Keratinocyte (primary cell): ENCODE measurements at regions not wholly inside any gene's neighbourhood (a gene's known extent, or its start where the extent isn't known, plus 50 kb on each side); places are given as distances from the start of the nearest gene placed in this dataset.

ENCODE experiments used
- DNase-seq: peaks from one replicate; pipeline ENCODE4 v3.0.0-alpha.2; 2011; ENCODE audit warnings: low read depth, missing footprints, low spot score
- FAIRE-seq: peaks from 2 replicates; lab custom pipeline; 2011; peaks lifted over from hg19 to GRCh38; lab: Jason Lieb, UNC
- H2AFZ ChIP-seq: 2 replicates; pipeline ENCODE4 v1.6.0; 2012; ENCODE audit warnings: low read length, control low read depth, inconsistent platforms; ENCODE audit not compliant: control insufficient read depth
- H3K27ac ChIP-seq: 2 replicates; pipeline ENCODE4 v1.5.1; 2011; ENCODE audit warnings: low read length; ENCODE audit not compliant: control insufficient read depth, insufficient read depth
- H3K27me3 ChIP-seq: 3 replicates; pipeline ENCODE4 v1.6.0; 2011; ENCODE audit warnings: low read length; ENCODE audit not compliant: control insufficient read depth, insufficient read depth; ENCODE audit errors: extremely low read depth
- H3K36me3 ChIP-seq, 2 experiments: 2 replicates in 1 of 2; 3 replicates in 1 of 2; pipeline ENCODE4 v1.5.1; 2011; ENCODE audit warnings: low read length in 2 of 2, mild to moderate bottlenecking in 1 of 2; ENCODE audit not compliant: control insufficient read depth in 2 of 2, insufficient read depth in 2 of 2; ENCODE audit errors: extremely low read depth in 1 of 2
- H3K4me1 ChIP-seq: 3 replicates; pipeline ENCODE4 v1.5.1; 2011; ENCODE audit warnings: low read length; ENCODE audit not compliant: control insufficient read depth, insufficient read depth; ENCODE audit errors: extremely low read depth
- H3K4me2 ChIP-seq: 3 replicates; pipeline ENCODE4 v1.6.0; 2011; ENCODE audit warnings: low read depth, low read length; ENCODE audit not compliant: control insufficient read depth, insufficient read depth; ENCODE audit errors: extremely low read depth
- H3K4me3 ChIP-seq, 3 experiments: fragments of 200-600 bp in 1 of 3; sonication (generic) in 1 of 3; 2 replicates in 2 of 3; 3 replicates in 1 of 3; pipeline ENCODE4 v1.5.1; 2011 to 2016; ENCODE audit warnings: low read length in 3 of 3, mild to moderate bottlenecking in 3 of 3, control low read depth in 2 of 3, inconsistent platforms in 1 of 3, low read depth in 1 of 3, mixed read lengths in 1 of 3, mixed run types in 1 of 3, moderate library complexity in 1 of 3; ENCODE audit not compliant: control insufficient read depth in 2 of 3, insufficient read depth in 2 of 3; ENCODE audit errors: extremely low read depth in 1 of 3
- H3K79me2 ChIP-seq: 2 replicates; pipeline ENCODE4 v1.6.0; 2012; ENCODE audit warnings: low read length; ENCODE audit not compliant: control insufficient read depth, insufficient read depth
- H3K9ac ChIP-seq: 3 replicates; pipeline ENCODE4 v1.6.0; 2011; ENCODE audit warnings: low read length; ENCODE audit not compliant: control insufficient read depth, insufficient read depth; ENCODE audit errors: extremely low read depth
- H3K9me1 ChIP-seq: 3 replicates; pipeline ENCODE4 v1.6.0; 2011; ENCODE audit warnings: low read length; ENCODE audit not compliant: control insufficient read depth, insufficient read depth; ENCODE audit errors: extremely low read depth
- H3K9me3 ChIP-seq: 2 replicates; pipeline ENCODE4 v1.5.1; 2012; ENCODE audit warnings: low read depth, low read length; ENCODE audit not compliant: control insufficient read depth
- H4K20me1 ChIP-seq: 3 replicates; pipeline ENCODE4 v1.6.0; 2011; ENCODE audit warnings: low read length; ENCODE audit not compliant: control insufficient read depth, insufficient read depth; ENCODE audit errors: extremely low read depth
- EZH2 ChIP-seq: IDR thresholded peaks from one replicate; pipeline ENCODE4 v1.6.1; 2012; ENCODE audit warnings: inconsistent platforms, mild to moderate bottlenecking, low read length, moderate library complexity
- dilution Hi-C: fragments of 300-500 bp; cut with MboI; formaldehyde crosslinking; loops from one replicate; pipeline ENCODE4 v1.7.0; 2020; ENCODE audit warnings: low sequenced_read_pairs; ENCODE audit not compliant: extremely low pct_ligation_motif_present
- TF ChIP-seq, protein P1 (sequence below), 3 experiments: IDR thresholded peaks in 1 of 3; conservative IDR thresholded peaks in 1 of 3; optimal IDR thresholded peaks in 1 of 3; 2 replicates in 2 of 3; 3 replicates in 1 of 3; pipeline versions ENCODE3 to v1.5.1; 2011; ENCODE audit warnings: low read length in 3 of 3, mild to moderate bottlenecking in 3 of 3, moderate library complexity in 2 of 3, control low read depth in 1 of 3, inconsistent platforms in 1 of 3; ENCODE audit not compliant: insufficient read depth in 2 of 3; ENCODE audit errors: extremely low read depth in 1 of 3

DNA sequence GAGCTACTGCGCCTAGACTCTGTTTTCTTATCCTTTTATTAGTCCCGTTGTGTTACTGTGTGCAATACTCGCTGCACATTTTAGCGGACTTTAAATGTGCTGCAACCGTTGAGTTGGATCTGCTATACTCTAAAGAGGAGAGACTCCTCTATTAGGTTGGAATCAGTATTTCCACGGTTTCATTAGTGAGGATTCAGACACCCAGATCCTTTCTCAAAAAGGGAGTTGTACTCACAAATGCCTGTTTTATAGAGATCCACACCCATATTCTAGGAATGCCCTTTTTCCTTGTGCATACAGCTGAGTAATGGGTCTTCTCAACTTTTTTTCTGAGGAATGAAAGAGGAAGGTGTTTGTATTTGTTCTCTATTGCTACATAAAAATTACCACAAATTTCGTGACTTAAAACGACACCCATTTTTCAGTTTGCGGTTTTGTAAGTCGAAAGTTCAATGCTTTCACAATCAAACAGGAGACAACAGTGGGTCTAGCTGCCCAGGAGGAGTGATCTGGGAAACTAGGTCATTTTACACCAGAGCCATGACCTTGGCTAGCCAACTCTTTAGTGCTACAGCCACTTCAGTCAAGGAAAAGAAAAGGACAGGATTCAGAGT lies 52.8 kb upstream of the SLC44A1 start:
- dilution Hi-C loops, result no loop called here
- FAIRE-seq, result no peak
- no peak overlapping the region for H2AFZ ChIP-seq
- no peaks in the 10 kb centered on the region for H3K79me2 ChIP-seq
- no peak overlapping the region for H3K9ac ChIP-seq
- H3K9me3 ChIP-seq, result no peaks in the 10 kb centered on the region
- H3K4me3 ChIP-seq, result no peak overlapping the region
- H3K27ac ChIP-seq, result no peak overlapping the region
- H3K36me3 ChIP-seq, result no peaks in the 10 kb centered on the region
- no peak for DNase-seq
- H4K20me1 ChIP-seq, result no peaks in the 10 kb centered on the region
- no peak for TF ChIP-seq EZH2
- TF ChIP-seq, protein P1, sequence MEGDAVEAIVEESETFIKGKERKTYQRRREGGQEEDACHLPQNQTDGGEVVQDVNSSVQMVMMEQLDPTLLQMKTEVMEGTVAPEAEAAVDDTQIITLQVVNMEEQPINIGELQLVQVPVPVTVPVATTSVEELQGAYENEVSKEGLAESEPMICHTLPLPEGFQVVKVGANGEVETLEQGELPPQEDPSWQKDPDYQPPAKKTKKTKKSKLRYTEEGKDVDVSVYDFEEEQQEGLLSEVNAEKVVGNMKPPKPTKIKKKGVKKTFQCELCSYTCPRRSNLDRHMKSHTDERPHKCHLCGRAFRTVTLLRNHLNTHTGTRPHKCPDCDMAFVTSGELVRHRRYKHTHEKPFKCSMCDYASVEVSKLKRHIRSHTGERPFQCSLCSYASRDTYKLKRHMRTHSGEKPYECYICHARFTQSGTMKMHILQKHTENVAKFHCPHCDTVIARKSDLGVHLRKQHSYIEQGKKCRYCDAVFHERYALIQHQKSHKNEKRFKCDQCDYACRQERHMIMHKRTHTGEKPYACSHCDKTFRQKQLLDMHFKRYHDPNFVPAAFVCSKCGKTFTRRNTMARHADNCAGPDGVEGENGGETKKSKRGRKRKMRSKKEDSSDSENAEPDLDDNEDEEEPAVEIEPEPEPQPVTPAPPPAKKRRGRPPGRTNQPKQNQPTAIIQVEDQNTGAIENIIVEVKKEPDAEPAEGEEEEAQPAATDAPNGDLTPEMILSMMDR (optimal IDR thresholded peaks at IDR 0.05 in 1 of 3, IDR thresholded peaks at IDR 0.05 in 1 of 3, conservative IDR thresholded peaks at IDR 0.05 in 1 of 3; ENCODE audit: extremely low read depth in 1 of 3, insufficient read depth in 2 of 3, low read length in 3 of 3), result no peak
- no peak overlapping the region for H3K4me2 ChIP-seq
- peaks cover 4% of the 10 kb centered on the region for H3K27me3 ChIP-seq
- H3K4me1 ChIP-seq, result no peaks in the 10 kb centered on the region
- H3K9me1 ChIP-seq, result no peaks in the 10 kb centered on the region

DNA sequence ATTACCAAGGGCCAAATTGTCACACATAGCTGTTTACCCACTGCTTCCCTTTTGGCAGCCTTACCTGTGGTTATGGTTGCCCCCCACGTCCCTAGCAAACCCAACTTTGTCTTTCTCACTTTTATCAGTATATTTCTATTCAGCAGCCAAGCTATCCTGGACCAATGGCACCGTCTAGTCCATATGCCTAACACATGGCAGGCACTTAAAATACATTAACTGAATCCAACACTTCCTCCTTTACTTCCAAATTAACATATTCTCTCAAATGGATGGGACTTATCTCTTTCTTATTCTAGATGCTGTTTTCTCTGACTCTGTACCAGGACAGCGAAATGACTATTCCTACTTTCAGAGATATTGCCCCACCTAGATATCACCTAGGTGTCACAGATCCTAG lies 50.9 kb upstream of the SLC44A1 start:
- Histone ChIP-seq H3K79me2 (no peaks in the 10 kb centered on the region), H3K27me3 (peaks cover 4% of the 10 kb centered on the region), H3K9me1 (no peaks in the 10 kb centered on the region), H3K9me3 (no peaks in the 10 kb centered on the region), H3K27ac (no peak overlapping the region), H2AFZ (no peak overlapping the region), H3K4me3 (no peak overlapping the region), H4K20me1 (no peaks in the 10 kb centered on the region), H3K9ac (no peak overlapping the region), H3K4me2 (no peak overlapping the region), H3K36me3 (no peaks in the 10 kb centered on the region), H3K4me1 (no peaks in the 10 kb centered on the region)
- dilution Hi-C loops, result no loop called here
- no peak for DNase-seq
- TF ChIP-seq, protein P1 (optimal IDR thresholded peaks at IDR 0.05 in 1 of 3, IDR thresholded peaks at IDR 0.05 in 1 of 3, conservative IDR thresholded peaks at IDR 0.05 in 1 of 3; ENCODE audit: extremely low read depth in 1 of 3, insufficient read depth in 2 of 3, low read length in 3 of 3), result no peak
- TF ChIP-seq EZH2, result no peak
- no peak for FAIRE-seq
